DND-41 (cell line): ENCODE measurements at regions not wholly inside any gene's neighbourhood (a gene's known extent, or its start where the extent isn't known, plus 50 kb on each side); places are given as distances from the start of the nearest gene placed in this dataset.

Experiments
- CTCF ChIP-seq: IDR thresholded peaks from 2 replicates; pipeline ENCODE4 v1.5.1; 2012; ENCODE audit warnings: borderline replicate concordance, low read length, moderate library complexity, mild to moderate bottlenecking; ENCODE audit not compliant: poor library complexity, severe bottlenecking; ENCODE audit errors: extremely low read depth
- EZH2 ChIP-seq: IDR thresholded peaks from 3 replicates; pipeline ENCODE4 v1.6.1; 2012; ENCODE audit warnings: borderline replicate concordance, low read depth, mild to moderate bottlenecking, moderate library complexity, low read length, inconsistent platforms; ENCODE audit not compliant: severe bottlenecking

GRCh38 chr2:11093467-11093866, 61.8 kb upstream of the SLC66A3 start:
- TF ChIP-seq CTCF: no peak
- no peak for TF ChIP-seq EZH2
